GM12873 (cell line): ENCODE measurements at regions not wholly inside any gene's neighbourhood (a gene's known extent, or its start where the extent isn't known, plus 50 kb on each side); places are given as distances from the start of the nearest gene placed in this dataset.

Experiments
- CTCF ChIP-seq: IDR thresholded peaks from 2 replicates; pipeline ENCODE4 v1.5.1; 2012; ENCODE audit warnings: low read depth, mild to moderate bottlenecking, moderate library complexity, low read length, control low read depth; ENCODE audit not compliant: insufficient read depth; ENCODE audit errors: missing control alignments

GRCh38 chr4:22301253-22301652 is 214.6 kb downstream of the ADGRA3 start:
- TF ChIP-seq CTCF, result no peak

GRCh38 chr4:22299678-22300077 is 216.2 kb downstream of the ADGRA3 start:
- no peak for TF ChIP-seq CTCF

GRCh38 chr4:22287631-22288030 is 228.2 kb downstream of the ADGRA3 start:
- no peak for TF ChIP-seq CTCF

- no peak for TF ChIP-seq CTCF
These were observed 247.4 kb downstream of the ADGRA3 start for GRCh38 chr4:22268350-22269025.

- TF ChIP-seq CTCF, result no peak
These were observed 251.6 kb downstream of the ADGRA3 start for GRCh38 chr4:22264261-22264660.

GRCh38 chr4:22253431-22253830 is 262.4 kb downstream of the ADGRA3 start:
- TF ChIP-seq CTCF, result no peak

- TF ChIP-seq CTCF, result no peak
These were observed 269.0 kb downstream of the ADGRA3 start for GRCh38 chr4:22246847-22247246.
